ENCODE measurements at regions not wholly inside any gene's neighbourhood (a gene's known extent, or its start where the extent isn't known, plus 50 kb on each side); places are given as distances from the start of the nearest gene placed in this dataset.

GRCh38 chrX:114162068-114162735, 421.7 kb upstream of the HTR2C start:
- TF ChIP-seq CTCF (IDR thresholded peaks at IDR 0.05; ENCODE audit: insufficient read depth, low read depth, low read length, missing control alignments), result peak; percentile 20
- DNase-seq (ENCODE audit: low read depth), result peak; percentile 24
- H3K4me3 ChIP-seq (ENCODE audit: low read depth, low read length), result no peak overlapping the region

GRCh38 chrX:114152801-114153200, 431.1 kb upstream of the HTR2C start:
- no peak for TF ChIP-seq CTCF (IDR thresholded peaks at IDR 0.05; ENCODE audit: insufficient read depth, low read depth, low read length, missing control alignments)
- no peak for DNase-seq (ENCODE audit: low read depth)
- H3K4me3 ChIP-seq (ENCODE audit: low read depth, low read length), result no peak overlapping the region

- no peak for TF ChIP-seq CTCF (IDR thresholded peaks at IDR 0.05; ENCODE audit: insufficient read depth, low read depth, low read length, missing control alignments)
- H3K4me3 ChIP-seq (ENCODE audit: low read depth, low read length), result no peak overlapping the region
- no peak for DNase-seq (ENCODE audit: low read depth)
Observed at GRCh38 chrX:114152130-114152529, 431.8 kb upstream of the HTR2C start.

GRCh38 chrX:114134465-114134864, 449.4 kb upstream of the HTR2C start:
- TF ChIP-seq CTCF (IDR thresholded peaks at IDR 0.05; ENCODE audit: insufficient read depth, low read depth, low read length, missing control alignments), result no peak
- no peak for DNase-seq (ENCODE audit: low read depth)
- H3K4me3 ChIP-seq (ENCODE audit: low read depth, low read length), result no peak overlapping the region

- no peak for TF ChIP-seq CTCF (IDR thresholded peaks at IDR 0.05; ENCODE audit: insufficient read depth, low read depth, low read length, missing control alignments)
- DNase-seq (ENCODE audit: low read depth), result no peak
- no peak overlapping the region for H3K4me3 ChIP-seq (ENCODE audit: low read depth, low read length)
Observed at GRCh38 chrX:114127411-114128025, 456.4 kb upstream of the HTR2C start.

GRCh38 chrX:114127005-114127404, 456.9 kb upstream of the HTR2C start:
- DNase-seq (ENCODE audit: low read depth), result no peak
- no peak overlapping the region for H3K4me3 ChIP-seq (ENCODE audit: low read depth, low read length)
- no peak for TF ChIP-seq CTCF (IDR thresholded peaks at IDR 0.05; ENCODE audit: insufficient read depth, low read depth, low read length, missing control alignments)

- H3K4me3 ChIP-seq (ENCODE audit: low read depth, low read length), result no peak overlapping the region
- DNase-seq (ENCODE audit: low read depth), result no peak
- TF ChIP-seq CTCF (IDR thresholded peaks at IDR 0.05; ENCODE audit: insufficient read depth, low read depth, low read length, missing control alignments), result no peak
Observed at GRCh38 chrX:114101081-114101480, 482.8 kb upstream of the HTR2C start.
